Activated naive CD4-positive, alpha-beta T cell treated with Interleukin-2 at 50 U/mL for 16 hours (primary cell): ENCODE measurements at regions not wholly inside any gene's neighbourhood (a gene's known extent, or its start where the extent isn't known, plus 50 kb on each side); places are given as distances from the start of the nearest gene placed in this dataset.
"Not testable (repeated sequence)": the region's sequence is repeated elsewhere in the genome, so short reads cannot be mapped to it uniquely, and the experiment has no call there.

Source experiments
- DNase-seq: peaks from one replicate; pipeline ENCODE4 v3.0.0-alpha.2; 2020

DNA sequence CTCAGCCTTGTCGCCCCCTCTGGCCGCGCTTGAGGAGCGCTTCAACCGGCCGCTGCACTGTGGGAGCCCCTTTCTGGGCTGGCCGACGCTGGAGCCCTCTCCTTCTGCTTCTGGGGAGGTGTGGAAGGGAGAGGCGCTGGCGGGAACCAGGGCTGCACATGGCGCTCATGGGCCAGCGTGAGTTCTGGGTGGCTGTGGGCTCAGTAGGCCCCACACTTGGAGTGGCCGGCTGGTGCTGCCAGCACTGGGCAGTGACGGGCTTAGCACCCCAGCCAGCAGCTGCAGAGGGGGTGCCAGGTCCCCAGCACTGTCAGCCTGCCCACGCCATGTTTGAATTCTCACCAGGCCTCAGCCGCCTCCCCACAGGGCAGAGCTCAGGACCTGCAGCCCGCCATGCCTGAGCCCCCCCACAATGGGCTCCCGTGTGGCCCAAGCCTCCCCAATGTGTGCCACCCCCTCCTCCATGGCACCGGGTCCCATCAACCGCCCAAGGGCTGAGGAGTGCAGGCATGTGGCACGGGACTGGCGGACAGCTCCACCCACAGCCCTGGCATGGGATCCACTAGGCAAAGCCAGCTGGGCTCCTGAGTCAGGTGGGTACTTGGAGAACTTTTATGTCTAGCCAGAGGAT is 615.2 kb downstream of the TRIML1 start:
- no peak for DNase-seq

DNA sequence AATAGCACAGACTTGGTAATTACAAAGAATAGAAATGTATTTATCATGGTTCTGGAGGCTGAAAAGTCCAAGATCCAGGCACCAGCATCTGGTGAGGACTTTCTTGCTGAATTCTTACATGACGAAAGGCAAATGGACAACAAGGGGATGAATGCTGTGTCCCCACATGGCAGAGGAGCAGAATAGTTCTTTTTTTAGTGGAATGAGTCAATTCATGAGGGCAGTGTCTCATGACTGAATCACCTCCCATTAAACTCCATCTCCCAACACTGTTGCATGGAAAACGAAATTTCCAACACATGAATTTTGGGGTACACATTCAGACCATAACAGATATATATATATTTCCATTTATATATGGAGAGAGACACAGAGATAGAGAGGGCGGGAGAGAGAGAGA is 628.3 kb downstream of the TRIML1 start:
- no peak for DNase-seq

DNA sequence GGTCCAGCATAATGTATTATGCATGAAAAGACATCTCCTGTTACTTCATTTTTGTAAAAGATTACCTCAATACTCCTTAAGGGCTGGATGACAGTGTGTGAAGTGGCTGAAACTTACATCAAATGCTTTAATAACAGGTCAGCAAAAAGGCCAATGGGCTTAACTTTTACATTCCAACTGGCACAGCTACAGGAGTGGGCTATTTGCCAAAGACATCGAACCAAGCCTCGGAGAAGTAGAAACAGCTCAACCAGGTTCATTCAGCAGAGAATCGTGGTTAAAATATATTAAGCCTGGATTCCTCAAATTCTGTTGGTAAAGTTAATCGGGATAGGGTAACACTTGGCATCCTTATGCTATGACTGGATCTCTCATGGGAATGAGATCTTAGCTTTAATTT is 639.7 kb downstream of the TRIML1 start:
- DNase-seq, result no peak

DNA sequence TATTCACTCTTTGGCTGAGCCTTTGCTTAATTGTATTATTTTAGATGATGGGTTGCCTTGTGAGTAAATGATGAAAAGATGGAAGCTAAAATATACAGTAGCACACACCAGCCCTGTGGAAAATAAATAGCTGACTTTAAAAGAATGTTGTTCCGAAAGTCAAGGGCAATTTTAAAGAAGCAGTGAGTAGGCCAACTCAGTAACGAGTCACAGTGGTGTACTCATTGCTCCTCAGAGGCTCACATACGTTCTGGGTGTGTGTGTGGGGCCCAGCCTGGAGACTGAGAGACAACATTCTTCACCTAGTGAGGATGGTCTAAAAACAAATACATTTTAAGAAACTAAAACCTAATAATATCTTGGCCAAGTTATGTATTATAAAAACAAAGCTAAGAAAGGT is 640.3 kb downstream of the TRIML1 start:
- DNase-seq, result no peak

DNA sequence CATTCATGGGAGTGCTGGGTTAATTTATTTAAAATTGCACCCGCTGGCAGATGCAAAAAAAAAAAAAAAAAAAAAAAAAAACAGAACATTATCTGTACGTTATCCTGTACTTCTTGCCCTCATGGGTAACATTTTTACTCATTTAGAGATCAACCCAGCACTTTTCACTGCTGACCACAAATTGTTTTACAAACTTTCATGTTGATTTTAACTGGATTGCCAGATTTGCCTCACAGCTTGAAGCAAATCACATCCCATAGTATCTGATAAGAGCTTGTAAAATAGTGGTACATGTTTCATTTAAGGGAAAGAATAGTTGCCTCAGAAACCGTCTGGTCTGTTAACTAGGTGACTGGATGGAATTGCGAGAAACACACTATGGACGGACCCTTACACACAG is 640.8 kb downstream of the TRIML1 start:
- DNase-seq, result no peak

DNA sequence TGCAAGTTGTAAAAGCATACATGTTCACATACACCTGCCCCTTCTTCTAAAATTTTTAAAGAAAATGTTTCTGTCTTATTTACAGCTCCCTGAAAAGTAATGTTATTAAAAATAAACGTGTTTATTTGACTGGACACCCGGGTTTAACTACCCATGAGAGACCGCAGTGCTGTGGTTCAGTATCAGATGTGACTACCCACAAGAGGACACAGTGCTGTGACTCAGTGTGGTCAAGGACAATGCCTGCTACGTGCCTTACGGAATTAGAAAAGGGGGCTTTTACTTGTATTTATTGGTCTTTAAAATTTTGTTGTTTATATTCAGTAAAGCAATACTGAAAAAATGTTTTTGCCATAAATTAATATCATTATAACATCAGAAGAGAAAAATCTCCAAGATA is 641.4 kb downstream of the TRIML1 start:
- DNase-seq, result no peak

DNA sequence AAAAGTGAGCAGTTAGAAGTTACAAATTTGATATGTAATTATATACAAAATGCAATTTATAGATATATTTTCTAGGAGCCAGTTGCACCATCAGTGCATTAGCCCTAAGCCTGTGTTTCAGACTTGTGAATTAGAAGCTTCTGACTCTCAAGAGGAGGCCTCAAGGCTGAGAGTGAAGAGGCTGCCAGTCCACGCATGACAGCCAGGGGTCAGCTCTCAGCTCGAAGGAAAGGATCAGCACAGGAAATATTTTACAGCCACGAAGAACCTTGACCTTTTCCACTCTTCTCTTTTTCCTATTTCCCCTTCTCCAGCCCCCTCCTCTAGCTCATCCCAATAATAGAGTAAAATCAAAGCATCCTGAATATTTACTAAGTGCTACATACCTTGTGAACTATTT is 642.4 kb downstream of the TRIML1 start:
- no peak for DNase-seq

DNA sequence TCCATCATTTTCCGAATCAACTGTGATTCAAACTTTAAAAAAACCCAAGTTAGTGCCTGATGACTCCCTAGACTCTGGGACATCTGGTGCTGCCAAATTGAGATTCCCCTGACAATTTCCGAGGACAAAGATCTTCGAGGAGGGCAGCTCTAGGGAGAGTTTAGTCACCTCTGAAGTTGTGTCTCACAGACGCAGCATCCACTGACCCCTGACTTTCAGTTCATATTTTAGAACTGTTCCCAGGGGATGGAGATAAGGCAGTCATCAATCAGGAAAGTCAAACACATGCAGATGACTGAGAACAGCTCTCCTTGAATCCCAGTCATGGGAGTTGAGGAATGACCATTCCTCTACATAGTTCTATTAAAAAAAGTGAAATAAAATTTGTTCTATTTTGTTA is 643.9 kb downstream of the TRIML1 start:
- DNase-seq, result no peak

DNA sequence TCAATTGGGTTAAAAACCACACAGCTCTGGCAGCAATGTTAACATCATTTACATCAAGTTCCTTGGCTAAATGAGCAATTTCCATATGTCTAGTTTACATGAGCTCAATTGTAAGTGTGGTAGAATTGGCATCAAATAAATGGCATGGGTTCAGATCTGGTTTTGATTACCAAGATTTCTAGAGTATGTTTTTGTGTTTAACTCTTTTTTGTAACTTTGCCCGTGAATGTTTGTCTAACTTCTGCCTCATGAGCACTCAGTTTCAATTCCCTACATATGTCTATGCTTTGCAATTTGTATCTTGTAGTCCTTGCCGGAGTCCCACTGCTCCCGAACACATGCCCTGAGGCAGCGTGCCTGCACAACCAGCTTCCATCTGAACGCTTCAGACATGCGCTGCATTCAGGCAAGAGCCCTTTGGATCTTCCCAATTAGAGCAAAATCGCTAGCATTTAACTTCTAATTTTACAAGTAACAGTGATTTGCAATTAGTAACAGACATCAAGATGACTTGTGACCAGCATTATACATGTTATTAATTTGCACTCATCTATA is 644.4 kb downstream of the TRIML1 start:
- DNase-seq, result no peak

DNA sequence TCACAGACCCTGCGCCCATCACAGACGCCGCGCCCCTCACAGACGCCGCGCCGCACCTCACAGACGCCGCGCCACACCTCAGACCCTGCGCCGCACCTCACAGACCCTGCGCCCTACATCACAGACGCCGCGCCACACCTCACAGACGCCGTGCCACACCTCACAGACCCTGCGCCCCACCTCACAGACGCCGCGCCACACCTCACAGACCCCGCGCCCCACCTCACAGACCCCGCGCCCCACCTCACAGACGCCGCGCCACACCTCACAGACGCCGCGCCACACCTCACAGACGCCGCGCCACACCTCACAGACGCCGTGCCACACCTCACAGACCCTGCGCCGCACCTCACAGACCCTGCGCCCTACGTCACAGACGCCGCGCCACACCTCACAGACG is 657.4 kb downstream of the TRIML1 start:
- not testable (repeated sequence) for DNase-seq

DNA sequence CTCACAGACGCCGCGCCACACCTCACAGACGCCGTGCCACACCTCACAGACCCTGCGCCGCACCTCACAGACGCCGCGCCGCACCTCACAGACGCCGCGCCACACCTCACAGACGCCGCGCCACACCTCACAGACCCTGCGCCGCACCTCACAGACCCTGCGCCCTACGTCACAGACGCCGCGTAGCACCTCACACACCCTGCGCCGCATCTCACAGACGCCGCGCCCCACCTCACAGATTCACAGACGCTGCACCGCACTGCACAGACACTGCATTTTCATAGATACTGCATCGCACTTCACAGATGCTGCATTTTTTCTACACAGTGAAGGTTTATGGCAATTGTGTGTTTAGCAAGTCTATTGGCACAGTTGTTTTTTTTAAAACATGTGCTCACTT is 657.8 kb downstream of the TRIML1 start:
- DNase-seq, result not testable (repeated sequence)

DNA sequence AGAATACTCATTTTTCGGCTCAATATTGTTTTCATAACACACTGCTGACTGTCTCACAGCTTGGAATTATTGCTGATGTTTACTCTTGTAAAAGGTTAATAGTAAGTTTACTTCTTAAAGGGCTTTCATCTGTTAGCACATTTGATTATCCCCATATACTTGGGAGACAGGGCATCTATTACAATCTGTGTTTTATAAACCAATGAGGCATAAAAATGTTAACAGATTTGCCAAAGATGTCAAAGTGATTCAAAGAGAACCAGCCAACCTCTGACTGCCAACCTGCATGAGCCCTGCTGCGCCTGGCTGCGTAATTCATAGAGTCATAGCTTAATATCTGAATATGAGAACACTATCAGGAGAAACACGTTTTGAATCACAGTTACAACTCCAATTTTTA is 665.6 kb downstream of the TRIML1 start:
- DNase-seq, result no peak

DNA sequence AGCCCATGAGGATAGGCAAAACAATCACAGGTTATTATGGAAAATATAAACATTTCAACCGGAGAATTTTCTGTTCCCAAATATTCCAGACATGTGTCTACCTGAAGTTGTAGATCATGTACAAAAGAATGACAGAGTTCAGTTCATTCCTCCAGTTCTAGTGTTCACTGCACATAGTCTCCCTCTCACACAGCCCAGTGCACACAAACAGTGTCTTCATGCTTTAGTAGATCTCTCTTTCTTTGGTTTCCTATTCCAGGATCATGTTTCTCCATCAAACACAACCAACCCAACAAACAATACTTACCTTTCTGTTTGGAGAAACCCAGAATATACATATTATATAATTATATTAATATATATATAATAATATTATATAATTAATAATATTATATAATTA is 671.9 kb downstream of the TRIML1 start:
- no peak for DNase-seq

DNA sequence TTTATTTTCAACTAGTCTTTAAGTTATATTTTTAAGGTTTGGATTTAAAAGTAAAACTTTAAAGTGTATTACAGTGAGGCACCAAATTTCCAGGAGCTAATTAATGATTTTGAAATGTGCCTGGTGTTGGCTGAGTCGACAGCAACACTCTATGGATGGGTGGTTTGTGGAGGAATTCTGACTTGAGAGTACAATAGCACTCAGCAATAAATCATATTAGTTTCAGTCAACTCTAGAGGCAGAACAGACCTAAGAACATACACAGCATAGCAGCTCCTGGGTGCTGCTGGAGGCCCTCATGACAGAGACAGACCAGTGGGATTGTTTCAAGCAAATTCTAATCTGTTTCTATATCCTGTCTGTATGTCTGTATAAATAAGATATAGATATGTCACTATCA is 673.4 kb downstream of the TRIML1 start:
- no peak for DNase-seq

DNA sequence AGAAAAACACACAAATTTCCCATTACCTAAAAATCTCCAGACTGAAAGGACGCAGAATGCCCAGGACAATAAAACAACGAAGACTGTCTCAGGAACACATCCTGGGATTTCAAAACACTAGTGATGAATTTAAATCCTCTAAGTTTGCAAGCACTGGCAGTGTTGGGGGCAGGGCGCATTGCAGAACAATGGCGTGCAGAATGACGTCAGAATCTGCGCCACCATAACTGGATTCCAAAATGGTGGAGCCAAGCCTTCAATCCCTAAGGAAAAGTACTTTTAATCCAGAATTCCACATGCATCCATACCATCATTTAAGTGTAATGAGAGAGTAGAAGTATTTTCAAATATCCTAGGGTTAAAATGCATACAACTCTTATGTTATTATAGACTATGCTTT is 679.1 kb downstream of the TRIML1 start:
- no peak for DNase-seq

DNA sequence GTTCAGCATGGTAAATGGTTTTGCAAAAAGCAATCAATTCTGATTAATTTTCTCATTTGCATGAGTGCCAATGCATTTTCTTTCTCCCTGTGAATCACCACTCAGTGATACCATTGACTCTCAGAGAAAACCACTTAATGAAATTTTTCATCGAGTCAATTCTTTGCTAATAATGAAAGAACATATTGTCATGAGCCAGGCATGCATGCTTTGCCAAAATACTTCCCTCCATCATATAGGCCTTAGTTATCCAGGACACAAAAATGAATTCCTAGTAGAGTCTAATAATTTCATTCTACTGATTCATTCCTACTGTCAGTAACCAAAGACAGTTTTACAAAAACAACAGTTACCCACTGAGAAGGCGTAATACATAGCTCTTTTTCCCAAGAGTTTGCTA is 680.0 kb downstream of the TRIML1 start:
- DNase-seq, result no peak

DNA sequence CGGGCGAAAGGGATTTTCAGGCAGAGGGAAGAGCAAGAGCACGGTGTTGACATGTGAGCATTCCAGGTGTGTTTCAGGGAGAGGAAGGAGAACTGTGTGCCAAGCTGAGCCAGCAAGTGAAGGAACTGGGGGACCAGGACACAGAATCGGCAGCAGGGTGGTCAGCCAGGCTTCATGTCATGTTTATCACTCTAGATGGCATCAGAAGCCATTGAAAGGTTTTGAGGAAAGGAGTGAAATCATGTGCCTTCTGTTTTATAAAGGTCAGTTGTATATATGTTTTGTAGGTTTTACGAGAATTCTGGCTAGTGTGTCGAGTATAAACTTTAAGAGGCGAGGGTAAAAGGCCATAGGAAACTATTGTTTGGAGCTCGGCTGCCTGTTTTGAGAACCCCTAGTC is 682.3 kb downstream of the TRIML1 start:
- DNase-seq, result no peak

DNA sequence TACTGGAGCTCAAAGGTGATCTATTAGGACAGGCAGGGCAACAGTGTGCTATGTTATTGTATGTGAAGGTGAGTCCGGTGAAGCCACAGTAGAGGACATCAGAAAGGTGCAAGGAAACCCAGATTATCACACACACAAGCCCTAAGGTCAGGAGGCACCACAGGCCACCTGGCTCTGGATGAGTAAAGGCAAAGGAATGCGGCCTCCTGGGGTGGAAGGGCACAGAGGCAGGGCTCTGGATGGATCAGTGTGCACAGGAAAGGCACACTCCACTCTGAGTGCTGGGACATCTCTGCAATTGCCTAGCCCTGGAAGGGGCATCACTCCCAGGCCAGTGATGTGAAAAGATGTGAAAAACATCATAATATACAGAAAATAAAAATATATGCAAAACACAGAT is 683.5 kb downstream of the TRIML1 start:
- no peak for DNase-seq

DNA sequence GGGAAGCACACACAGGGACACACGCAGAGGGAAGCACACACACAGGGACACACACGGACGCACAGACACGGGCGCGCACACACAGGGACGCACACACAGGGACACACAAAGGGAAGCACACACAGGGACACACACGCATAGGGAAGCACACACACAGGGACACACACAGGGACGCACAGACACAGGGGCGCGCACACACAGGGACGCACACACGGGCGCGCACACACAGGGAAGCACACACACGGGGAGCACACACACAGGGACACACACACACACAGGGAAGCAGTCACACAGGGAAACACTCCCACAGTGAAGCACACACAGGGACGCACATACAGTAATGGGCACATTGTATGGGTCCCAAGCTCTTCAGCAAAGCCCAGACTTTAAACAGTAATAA is 685.3 kb downstream of the TRIML1 start:
- no peak for DNase-seq

DNA sequence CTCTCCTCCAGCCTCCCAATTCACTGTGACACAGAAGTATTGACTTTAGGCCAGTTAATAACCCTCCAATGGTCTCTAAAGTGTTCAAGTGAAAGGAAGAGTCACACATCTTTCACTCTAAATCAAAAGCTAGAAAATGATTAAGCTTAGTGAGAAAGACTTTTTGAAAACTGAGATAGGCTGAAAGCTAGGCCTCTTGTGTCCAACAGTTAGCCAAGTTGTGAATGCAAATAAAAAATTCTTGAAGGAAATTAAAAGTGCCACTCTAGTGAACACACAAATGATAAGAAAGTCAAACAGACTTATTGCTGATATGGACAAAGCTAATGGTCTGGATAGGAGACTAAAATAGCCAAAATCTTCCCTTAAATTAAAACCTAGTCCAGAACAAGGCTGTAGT is 687.2 kb downstream of the TRIML1 start:
- no peak for DNase-seq

DNA sequence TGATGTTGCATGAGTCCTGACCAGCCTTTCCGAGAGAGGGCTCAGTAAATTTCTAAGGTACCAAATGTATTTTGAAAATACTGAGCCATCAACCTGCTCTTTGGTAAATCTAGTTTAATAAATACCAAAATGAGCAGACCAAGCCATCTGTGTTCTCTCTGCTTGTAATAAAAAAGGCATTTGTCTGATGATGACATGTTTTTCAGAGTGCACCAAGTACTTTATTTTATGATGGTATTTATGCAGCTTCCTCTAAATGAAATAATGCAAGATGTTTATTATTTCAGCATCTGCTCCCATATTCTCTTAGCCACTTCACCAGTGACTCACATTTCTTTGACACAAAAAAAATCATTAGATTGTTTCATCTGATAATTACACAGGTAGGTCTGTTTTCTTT is 700.5 kb downstream of the TRIML1 start:
- DNase-seq, result no peak

DNA sequence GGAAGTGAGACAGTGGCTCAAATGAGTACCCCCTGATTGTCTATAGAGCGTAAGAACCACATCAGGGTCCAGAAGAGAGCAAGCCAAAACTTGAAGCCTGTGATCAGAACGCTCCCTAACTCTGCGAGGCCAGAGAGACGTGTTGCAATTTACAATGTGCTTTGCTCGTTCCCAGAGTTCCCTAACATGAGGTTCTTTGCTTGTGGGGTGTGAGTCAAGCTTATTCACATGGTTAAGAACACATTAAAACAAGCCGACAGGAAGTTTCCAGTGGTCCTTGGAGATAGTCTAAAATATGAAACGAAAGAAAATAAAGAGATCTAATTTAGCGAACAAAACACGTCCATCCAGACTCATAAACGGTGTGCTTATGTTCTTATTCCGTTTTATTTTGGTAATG is 702.3 kb downstream of the TRIML1 start:
- DNase-seq, result no peak

DNA sequence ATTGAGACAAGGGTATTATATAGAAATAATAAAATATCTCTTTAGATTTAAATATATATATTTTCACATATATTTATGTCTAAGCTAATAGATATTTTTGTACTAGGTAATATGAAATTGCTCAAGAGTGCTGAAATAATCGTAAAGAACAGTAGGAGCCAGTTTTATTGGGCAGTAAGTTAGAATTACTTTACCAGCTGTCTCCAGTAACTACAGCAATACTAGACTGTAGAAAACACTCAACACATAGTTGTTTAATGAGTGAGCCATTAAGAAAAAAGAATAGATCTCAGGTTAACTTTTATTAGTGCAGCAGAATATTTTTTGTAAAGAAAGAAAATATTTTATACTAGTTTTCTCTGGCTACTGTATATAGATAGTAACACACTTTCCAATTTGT is 715.2 kb downstream of the TRIML1 start:
- DNase-seq, result no peak

DNA sequence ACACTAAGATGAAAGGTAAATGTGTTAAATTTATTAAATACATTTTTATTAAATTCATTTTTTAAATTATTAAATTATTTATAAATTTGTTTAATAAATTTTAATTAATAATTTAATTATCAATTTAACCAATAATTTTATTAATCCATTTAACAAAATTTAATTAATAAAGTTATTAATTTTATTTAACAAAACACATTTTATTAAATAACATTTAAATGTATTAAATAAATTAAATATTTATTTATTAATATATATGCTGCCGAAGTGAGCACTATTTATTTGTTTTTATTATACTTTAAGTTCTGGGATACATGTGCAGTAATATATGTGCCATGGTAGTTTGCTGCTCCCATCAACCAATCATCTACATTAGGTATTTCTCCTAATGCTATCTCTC is 719.5 kb downstream of the TRIML1 start:
- DNase-seq, result no peak

DNA sequence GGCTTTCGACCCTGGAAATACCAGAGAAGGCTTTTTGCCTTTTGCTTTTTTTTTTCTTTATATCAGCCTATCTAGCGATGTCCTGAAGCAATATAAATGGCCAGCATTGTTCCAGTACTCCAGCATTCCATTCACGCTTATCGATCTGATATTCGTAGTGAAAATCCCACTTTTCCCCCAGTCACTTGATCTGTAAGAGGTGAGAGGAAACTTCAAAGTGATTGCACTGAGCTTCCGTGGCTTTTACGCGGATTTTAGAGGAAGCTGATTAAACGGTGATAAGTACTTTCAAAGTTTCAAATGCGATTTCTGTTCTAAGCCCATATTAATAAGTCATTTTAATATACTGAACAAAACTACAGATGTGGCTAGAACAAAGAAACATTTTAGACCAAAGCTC is 725.5 kb downstream of the TRIML1 start:
- no peak for DNase-seq

DNA sequence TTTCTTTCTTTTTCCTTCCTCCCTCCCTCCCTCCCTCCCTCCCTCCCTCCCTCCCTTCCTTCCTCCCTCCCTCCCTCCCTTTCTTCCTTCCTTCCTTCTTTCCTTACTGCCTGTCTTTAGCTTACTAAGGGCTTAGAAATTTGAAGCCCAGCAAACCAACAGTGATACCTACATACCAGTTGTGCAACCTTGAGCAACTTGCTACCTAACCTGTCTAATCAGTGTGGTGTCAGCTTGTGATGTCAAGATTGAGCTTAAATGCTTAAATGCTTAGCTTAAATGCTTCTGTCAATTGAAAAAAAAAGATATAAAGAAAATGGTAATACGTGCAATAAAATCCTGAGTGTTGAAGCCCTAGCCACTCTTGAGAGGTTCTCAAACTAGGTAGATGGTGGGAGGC is 728.6 kb downstream of the TRIML1 start:
- DNase-seq, result no peak
